Esophagus squamous epithelium (tissue), 5 donors: ENCODE measurements at regions not wholly inside any gene's neighbourhood (a gene's known extent, or its start where the extent isn't known, plus 50 kb on each side); places are given as distances from the start of the nearest gene placed in this dataset.
"Not testable (repeated sequence)": the region's sequence is repeated elsewhere in the genome, so short reads cannot be mapped to it uniquely, and the experiment has no call there.

ENCODE experiments used
- DNase-seq: peaks from one replicate; lab custom pipeline; 2025; lab: John Stamatoyannopoulos, UW
- H3K27ac ChIP-seq, 4 donors: fragments of 200-600 bp; sonication (generic); one replicate each; pipeline ENCODE4 v1.5.1; 2016 to 2019; ENCODE audit warnings: mild to moderate bottlenecking in 1 of 4
- H3K27me3 ChIP-seq, 4 donors: fragments of 200-600 bp; sonication (generic); 1 replicate in 3 of 4; 2 replicates in 1 of 4; pipeline versions ENCODE4 v1.5.1 to v1.6.0; 2017 to 2021; ENCODE audit warnings: antibody characterized with exemption in 1 of 4
- H3K36me3 ChIP-seq, 3 donors: fragments of 200-600 bp; sonication (generic); one replicate each; pipeline ENCODE4 v1.5.1; 2016 to 2019
- H3K4me1 ChIP-seq, 3 donors: fragments of 200-600 bp; sonication (generic); one replicate each; pipeline ENCODE4 v1.5.1; 2017 to 2019
- H3K4me3 ChIP-seq, 4 donors: fragments of 200-600 bp; sonication (generic); 1 replicate in 3 of 4; 2 replicates in 1 of 4; pipeline ENCODE4 v1.5.1; 2016 to 2019; ENCODE audit warnings: mild to moderate bottlenecking in 2 of 4, moderate library complexity in 1 of 4
- H3K9me3 ChIP-seq, 3 donors: fragments of 200-600 bp; sonication (generic); one replicate each; pipeline ENCODE4 v1.5.1; 2016 to 2019
- CTCF ChIP-seq, 6 experiments: fragments of 450-650 bp in 4 of 6; fragments of 200-600 bp in 2 of 6; sonication (generic) in 2 of 6; IDR thresholded peaks; one replicate each; pipeline ENCODE4 v1.5.1; 2016 to 2019; ENCODE audit warnings: antibody characterized with exemption in 6 of 6, mild to moderate bottlenecking in 4 of 6, moderate library complexity in 4 of 6
- POLR2A ChIP-seq, 4 donors: fragments of 450-650 bp; IDR thresholded peaks; one replicate each; pipeline ENCODE4 v1.6.1; 2017; ENCODE audit warnings: antibody characterized with exemption in 4 of 4, mild to moderate bottlenecking in 4 of 4, moderate library complexity in 3 of 4
- WGBS, 2 donors: methylation state at CpG; one replicate each; pipeline ENCODE4 v1.1.5; 2018; 5-methylcytosine and 5-hydroxymethylcytosine counted together
- intact Hi-C: fragments of 100-400 bp; cut with DNase I; formaldehyde crosslinking; loops from one replicate; pipeline ENCODE4 v1.15.0; 2022
- donor health status: DM: yes; HTN: yes; CAD: no.

- H3K4me1 ChIP-seq = no peaks in the 10 kb centered on the region
- no peaks in the 10 kb centered on the region for H3K9me3 ChIP-seq
- no peak overlapping the region for H3K4me3 ChIP-seq
- H3K27me3 ChIP-seq = no peaks in the 10 kb centered on the region
- no peak overlapping the region for H3K27ac ChIP-seq
- H3K36me3 ChIP-seq = no peaks in the 10 kb centered on the region
- 57 to 61% methylated on average over 4 of the region's 4 CpGs for WGBS, 2 donors
- intact Hi-C loops = no loop called here
- TF ChIP-seq POLR2A (IDR thresholded peaks at IDR 0.05) = no peak
- TF ChIP-seq CTCF (IDR thresholded peaks at IDR 0.05) = no peak
- no peak for DNase-seq
Observed at GRCh38 chr21:20452935-20453334, 545.3 kb upstream of the NCAM2 start.

DNA sequence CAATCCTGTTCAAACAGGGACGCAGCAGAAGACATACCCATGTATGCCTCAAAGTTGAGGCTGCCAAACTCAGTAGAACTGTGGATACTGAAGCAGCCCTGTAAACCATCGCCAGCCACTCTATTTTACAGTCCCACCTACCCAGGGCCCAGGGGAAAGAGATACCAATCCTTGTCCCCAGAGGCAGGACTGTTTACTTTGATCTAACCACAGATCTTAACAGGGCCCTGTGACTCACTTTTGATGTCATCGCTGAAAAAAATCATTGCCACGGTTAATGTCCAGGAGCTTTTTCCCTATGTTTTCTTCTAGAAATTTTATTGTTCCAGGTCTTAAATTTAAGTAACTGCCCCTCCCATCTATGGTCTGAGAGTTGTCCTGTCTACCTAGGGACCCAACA lies 538.4 kb upstream of the NCAM2 start:
- TF ChIP-seq CTCF (IDR thresholded peaks at IDR 0.05) = no peak
- TF ChIP-seq POLR2A (IDR thresholded peaks at IDR 0.05) = no peak
- intact Hi-C loops = no loop called here
- Histone ChIP-seq H3K4me3 (no peak overlapping the region), H3K9me3 (peaks cover 0 to 7% (median 0%) of the 10 kb centered on the region in 3 donors), H3K27ac (no peak overlapping the region), H3K36me3 (no peaks in the 10 kb centered on the region), H3K4me1 (no peaks in the 10 kb centered on the region), H3K27me3 (no peaks in the 10 kb centered on the region)
- WGBS, 2 donors = 88 to 90% methylated on average over 3 to 4 of the region's 4 CpGs
- no peak for DNase-seq

DNA sequence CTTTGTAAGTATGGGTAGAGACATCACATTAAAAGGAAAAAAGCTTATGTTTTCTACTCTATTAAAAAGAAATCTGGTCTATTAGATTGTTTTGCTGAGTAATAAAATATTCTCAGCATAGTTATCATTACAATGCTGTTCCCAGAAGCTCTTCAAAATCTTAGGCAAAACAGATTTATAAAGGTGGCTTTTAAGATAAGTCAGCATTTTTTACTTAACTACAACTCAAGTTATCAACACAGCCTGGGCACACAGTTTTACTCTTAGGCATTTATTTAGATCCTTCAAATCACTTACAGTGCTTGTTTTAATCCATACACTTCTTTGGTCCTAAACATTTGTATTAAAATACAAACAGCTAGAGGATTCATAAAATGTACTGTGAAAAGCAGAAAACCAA lies 534.8 kb upstream of the NCAM2 start:
- Histone ChIP-seq H3K36me3 (no peaks in the 10 kb centered on the region), H3K4me3 (no peak overlapping the region), H3K27ac (no peak overlapping the region), H3K4me1 (no peaks in the 10 kb centered on the region), H3K27me3 (no peaks in the 10 kb centered on the region), H3K9me3 (peaks cover 0 to 7% (median 0%) of the 10 kb centered on the region in 3 donors)
- intact Hi-C loops = no loop called here
- no peak for TF ChIP-seq CTCF (IDR thresholded peaks at IDR 0.05)
- no peak for TF ChIP-seq POLR2A (IDR thresholded peaks at IDR 0.05)
- DNase-seq = no peak

GRCh38 chr21:20469361-20469760 lies 528.8 kb upstream of the NCAM2 start:
- no peak for DNase-seq
- no peaks in the 10 kb centered on the region for H3K27me3 ChIP-seq
- no peak overlapping the region for H3K4me3 ChIP-seq
- 32 to 51% methylated on average over 4 of the region's 4 CpGs for WGBS, 2 donors
- H3K9me3 ChIP-seq = no peaks in the 10 kb centered on the region
- TF ChIP-seq POLR2A (IDR thresholded peaks at IDR 0.05) (no peak), CTCF (IDR thresholded peaks at IDR 0.05) (no peak)
- intact Hi-C loops = no loop called here
- no peaks in the 10 kb centered on the region for H3K36me3 ChIP-seq
- no peak overlapping the region for H3K27ac ChIP-seq
- no peaks in the 10 kb centered on the region for H3K4me1 ChIP-seq

- Histone ChIP-seq H3K4me1 (no peaks in the 10 kb centered on the region), H3K27ac (no peak overlapping the region), H3K36me3 (no peaks in the 10 kb centered on the region), H3K4me3 (no peak overlapping the region), H3K9me3 (no peaks in the 10 kb centered on the region), H3K27me3 (no peaks in the 10 kb centered on the region)
- no peak for DNase-seq
- intact Hi-C loops = no loop called here
- TF ChIP-seq POLR2A (IDR thresholded peaks at IDR 0.05) (no peak), CTCF (IDR thresholded peaks at IDR 0.05) (no peak)
Observed at GRCh38 chr21:20486303-20486702, 511.9 kb upstream of the NCAM2 start.

DNA sequence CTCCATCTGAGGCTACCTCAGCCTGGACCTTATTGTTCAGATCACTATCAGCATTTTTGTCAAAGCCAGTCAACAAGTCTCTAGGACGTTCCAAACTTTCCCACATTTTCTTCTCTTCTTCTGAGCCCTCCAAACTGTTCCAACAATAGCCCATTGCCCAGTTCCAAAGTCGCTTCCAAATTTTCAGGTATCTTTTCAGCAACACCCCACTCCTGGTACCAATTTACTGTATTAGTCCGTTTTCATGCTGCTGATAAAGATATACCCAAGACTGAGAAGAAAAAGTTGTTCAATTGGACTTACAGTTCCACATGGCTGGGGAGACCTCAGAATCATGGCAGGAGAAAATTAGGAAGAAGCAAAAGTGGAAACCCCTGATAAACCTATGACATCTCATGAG lies 495.3 kb upstream of the NCAM2 start:
- intact Hi-C loops = not testable (repeated sequence)
- WGBS, 2 donors = 28 to 51% methylated on average over 3 of the region's 3 CpGs

More for the DNA sequence above, 495.3 kb upstream of the NCAM2 start:
- not testable (repeated sequence) for DNase-seq, H3K4me1 ChIP-seq, H3K27me3 ChIP-seq, H3K27ac ChIP-seq, H3K36me3 ChIP-seq, H3K4me3 ChIP-seq
- H3K9me3 ChIP-seq = peaks cover 0 to 30% (median 0%) of the 10 kb centered on the region in 3 donors
